Mesothelial cell of epicardium (in vitro differentiated cells): ENCODE measurements at regions not wholly inside any gene's neighbourhood (a gene's known extent, or its start where the extent isn't known, plus 50 kb on each side); places are given as distances from the start of the nearest gene placed in this dataset.

Experiments
- DNase-seq, 2 experiments: peaks; one replicate each; pipeline ENCODE4 v3.0.0; 2021; ENCODE audit warnings: low spot score in 2 of 2; ENCODE audit not compliant: unreplicated experiment in 2 of 2
- H3K27ac Mint-ChIP-seq: 2 replicates; pipeline ENCODE4 v1.8.0; 2021; ENCODE audit warnings: mixed read lengths
- H3K27me3 Mint-ChIP-seq: 2 replicates; pipeline ENCODE4 v1.8.0; 2021; ENCODE audit warnings: low read depth, mixed read lengths
- H3K36me3 Mint-ChIP-seq: 2 replicates; pipeline ENCODE4 v1.8.0; 2021; ENCODE audit warnings: mixed read lengths
- H3K4me1 Mint-ChIP-seq: 2 replicates; pipeline ENCODE4 v1.8.0; 2021; ENCODE audit warnings: mixed read lengths
- H3K4me3 Mint-ChIP-seq: 2 replicates; pipeline ENCODE4 v1.8.0; 2021; ENCODE audit warnings: mild to moderate bottlenecking, moderate library complexity, mixed read lengths
- H3K9me3 Mint-ChIP-seq: 2 replicates; pipeline ENCODE4 v1.8.0; 2021; ENCODE audit warnings: mixed read lengths
- CTCF ChIP-seq: fragments of 200-600 bp; sonication (generic); IDR thresholded peaks from one replicate; pipeline ENCODE4 v1.5.0; 2021; ENCODE audit warnings: antibody characterized with exemption; ENCODE audit not compliant: unreplicated experiment

- Mint-ChIP-seq H3K27me3 (peaks cover 16% of the 10 kb centered on the region), H3K4me1 (no peaks in the 10 kb centered on the region), H3K4me3 (no peak overlapping the region), H3K27ac (no peak overlapping the region), H3K36me3 (no peaks in the 10 kb centered on the region), H3K9me3 (no peaks in the 10 kb centered on the region)
- no peak for TF ChIP-seq CTCF
- DNase-seq, result no peak
These were observed 209.6 kb upstream of the E2F7 start for GRCh38 chr12:77274926-77275325.

GRCh38 chr12:77273898-77274297 is 208.5 kb upstream of the E2F7 start:
- H3K36me3 Mint-ChIP-seq, result no peaks in the 10 kb centered on the region
- H3K9me3 Mint-ChIP-seq, result no peaks in the 10 kb centered on the region
- no peak for TF ChIP-seq CTCF
- H3K4me3 Mint-ChIP-seq, result no peak overlapping the region
- no peak for DNase-seq
- no peaks in the 10 kb centered on the region for H3K4me1 Mint-ChIP-seq
- H3K27me3 Mint-ChIP-seq, result peaks cover 16% of the 10 kb centered on the region
- H3K27ac Mint-ChIP-seq, result no peak overlapping the region

GRCh38 chr12:77256956-77257355 is 191.6 kb upstream of the E2F7 start:
- peaks cover 13% of the 10 kb centered on the region for H3K9me3 Mint-ChIP-seq
- H3K36me3 Mint-ChIP-seq, result no peaks in the 10 kb centered on the region
- H3K4me3 Mint-ChIP-seq, result no peak overlapping the region
- H3K27ac Mint-ChIP-seq, result no peak overlapping the region
- peaks cover 12% of the 10 kb centered on the region for H3K27me3 Mint-ChIP-seq
- no peak for DNase-seq
- no peaks in the 10 kb centered on the region for H3K4me1 Mint-ChIP-seq
- TF ChIP-seq CTCF, result no peak

- Mint-ChIP-seq H3K4me1 (peaks cover 1% of the 10 kb centered on the region), H3K27me3 (peaks cover 12% of the 10 kb centered on the region), H3K36me3 (no peaks in the 10 kb centered on the region), H3K27ac (no peak overlapping the region), H3K4me3 (no peak overlapping the region), H3K9me3 (no peaks in the 10 kb centered on the region)
- no peak for DNase-seq
- TF ChIP-seq CTCF, result no peak
These were observed 188.0 kb upstream of the E2F7 start for GRCh38 chr12:77253321-77253720.

GRCh38 chr12:77251799-77252198 is 186.4 kb upstream of the E2F7 start:
- Mint-ChIP-seq H3K27ac (no peak overlapping the region), H3K4me3 (no peak overlapping the region), H3K36me3 (no peaks in the 10 kb centered on the region), H3K9me3 (no peaks in the 10 kb centered on the region), H3K27me3 (peaks cover 13% of the 10 kb centered on the region), H3K4me1 (peaks cover 5% of the 10 kb centered on the region)
- DNase-seq, result no peak
- no peak for TF ChIP-seq CTCF

GRCh38 chr12:77249892-77250291 is 184.5 kb upstream of the E2F7 start:
- Mint-ChIP-seq H3K9me3 (no peaks in the 10 kb centered on the region), H3K4me1 (peaks cover 5% of the 10 kb centered on the region), H3K36me3 (no peaks in the 10 kb centered on the region), H3K27me3 (peaks cover 13% of the 10 kb centered on the region), H3K27ac (no peak overlapping the region), H3K4me3 (no peak overlapping the region)
- DNase-seq, result no peak
- no peak for TF ChIP-seq CTCF
